KG1 (cell line): ENCODE measurements at regions not wholly inside any gene's neighbourhood (a gene's known extent, or its start where the extent isn't known, plus 50 kb on each side); places are given as distances from the start of the nearest gene placed in this dataset.
"Not testable (repeated sequence)": the region's sequence is repeated elsewhere in the genome, so short reads cannot be mapped to it uniquely, and the experiment has no call there.

Source experiments
- DNase-seq: peaks from one replicate; lab custom pipeline; 2025; lab: John Stamatoyannopoulos, UW

DNA sequence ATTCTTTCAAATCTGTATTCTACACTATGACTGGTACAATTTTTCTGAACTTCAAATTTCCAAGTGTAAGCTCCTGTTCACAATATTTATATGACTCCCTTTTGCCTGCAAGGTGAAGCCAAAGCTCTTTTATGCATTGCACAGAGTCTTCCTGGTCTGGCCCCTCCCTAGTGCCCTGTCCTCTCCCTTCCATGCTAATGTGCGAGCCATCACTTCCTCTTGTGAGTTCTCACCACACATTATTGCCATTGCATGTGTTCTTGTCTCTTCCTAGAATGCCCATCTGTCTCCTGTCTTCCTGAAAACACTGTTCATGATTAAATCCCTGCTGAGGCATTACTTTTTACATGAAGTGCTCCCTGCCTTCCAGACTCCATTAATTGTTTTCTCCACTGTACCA lies 169.9 kb downstream of the MC4R start:
- DNase-seq: no peak

DNA sequence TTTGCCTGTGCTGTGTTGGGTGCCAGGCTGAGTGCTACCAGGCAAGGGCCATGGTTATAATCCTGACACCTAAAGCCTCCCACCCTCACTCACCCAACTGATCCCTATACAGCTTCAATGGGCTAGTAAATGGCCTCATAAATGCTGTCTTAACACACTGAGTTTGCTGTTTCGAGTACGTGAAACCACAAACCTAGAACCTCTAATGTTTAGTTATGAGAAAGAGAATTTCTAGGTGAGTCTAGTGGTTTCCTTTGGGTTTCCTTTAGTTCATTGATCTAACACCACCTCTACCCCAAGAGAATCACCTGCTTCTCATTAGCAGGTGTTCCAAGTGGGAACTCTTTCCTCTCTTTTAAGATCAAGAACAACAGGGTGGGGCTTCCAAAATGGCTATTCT lies 172.0 kb downstream of the MC4R start:
- no peak for DNase-seq

DNA sequence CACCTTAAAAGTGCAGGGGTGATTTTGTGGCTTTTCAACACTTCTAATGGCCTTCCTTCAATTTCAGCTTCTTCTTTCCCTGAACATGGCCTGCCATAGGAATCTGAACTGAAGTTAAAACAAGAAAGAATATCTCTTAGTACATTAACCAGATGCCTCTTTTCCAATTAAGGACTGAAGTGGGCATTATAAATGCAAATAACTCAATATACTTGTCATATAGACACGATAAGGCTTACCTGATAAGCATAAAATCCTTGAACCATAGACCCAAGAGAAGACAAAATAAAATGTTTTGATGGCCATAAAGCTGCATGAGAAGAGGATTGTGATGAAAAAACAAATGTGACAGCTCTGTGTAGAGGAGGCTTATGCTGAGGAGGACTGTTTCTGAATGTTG lies 173.1 kb downstream of the MC4R start:
- no peak for DNase-seq

DNA sequence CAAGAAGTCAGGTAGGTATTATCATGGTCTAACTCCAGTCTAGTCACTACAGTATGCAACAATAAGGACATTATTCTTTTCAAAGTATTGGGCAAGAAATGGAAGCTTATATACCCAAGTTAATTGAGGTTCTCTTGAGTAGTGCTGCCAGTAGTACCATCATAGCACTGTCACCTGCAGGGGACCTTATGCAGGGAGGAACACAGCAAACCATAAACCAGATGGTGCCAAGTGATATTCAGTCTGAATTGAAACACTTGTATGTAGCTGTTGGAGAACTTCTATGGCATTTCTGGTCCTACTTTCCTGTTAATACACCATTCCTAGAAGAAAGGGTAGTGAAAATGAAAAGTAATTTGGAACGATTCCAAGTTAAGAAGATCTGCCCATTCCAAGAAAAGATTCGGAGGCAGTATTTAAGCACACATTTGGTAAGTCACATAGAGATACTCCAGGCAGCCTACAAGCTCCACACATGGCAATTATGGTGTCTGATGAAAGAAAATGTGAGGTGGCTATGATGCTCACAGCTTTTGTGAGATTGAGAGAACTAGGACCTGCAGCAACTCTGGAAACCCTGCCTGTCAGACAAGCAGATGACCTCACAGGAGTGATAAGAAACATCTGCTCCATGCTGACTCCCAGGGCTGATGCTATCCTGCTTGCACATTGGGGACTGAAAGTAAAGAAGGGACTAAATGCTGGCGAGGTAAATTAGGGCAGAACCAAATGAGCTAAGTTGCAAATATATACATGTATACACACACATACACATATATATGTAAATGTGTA lies 174.7 kb downstream of the MC4R start:
- no peak for DNase-seq

DNA sequence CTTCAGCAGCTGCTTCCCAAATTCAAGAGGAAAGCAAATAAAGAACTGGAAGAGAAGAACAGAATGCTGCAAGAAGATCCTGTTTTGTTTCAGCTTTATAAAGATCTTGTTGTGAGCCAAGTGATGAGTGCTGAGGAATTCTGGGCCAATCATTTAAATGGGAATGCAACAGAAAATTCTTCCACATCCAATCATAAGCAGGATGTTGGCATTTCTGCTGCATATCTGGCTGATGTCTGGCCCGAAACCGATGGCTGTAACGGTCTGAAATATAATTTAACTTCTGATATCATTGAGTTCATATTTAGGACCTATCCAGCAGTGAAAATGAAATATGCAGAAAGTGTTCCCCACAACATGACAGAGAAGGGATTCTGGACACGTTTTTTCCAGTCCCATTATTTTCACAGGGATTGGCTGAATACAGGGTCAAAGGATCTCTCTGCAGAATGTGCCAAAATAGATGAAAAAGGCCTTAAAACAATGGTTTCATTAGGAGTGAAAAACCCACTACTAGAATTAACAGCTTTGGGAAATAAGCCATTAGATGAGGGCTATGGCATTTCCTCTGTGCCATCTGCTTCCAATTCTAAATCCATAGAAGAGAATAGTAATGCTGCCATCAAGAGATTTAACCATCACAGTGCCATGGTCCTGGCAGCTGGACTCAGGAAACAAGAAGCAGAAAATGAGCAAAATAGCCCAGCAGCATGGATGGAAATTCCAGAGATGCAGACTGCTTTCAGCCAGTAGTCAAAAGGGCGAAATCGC lies 175.6 kb downstream of the MC4R start:
- no peak for DNase-seq

DNA sequence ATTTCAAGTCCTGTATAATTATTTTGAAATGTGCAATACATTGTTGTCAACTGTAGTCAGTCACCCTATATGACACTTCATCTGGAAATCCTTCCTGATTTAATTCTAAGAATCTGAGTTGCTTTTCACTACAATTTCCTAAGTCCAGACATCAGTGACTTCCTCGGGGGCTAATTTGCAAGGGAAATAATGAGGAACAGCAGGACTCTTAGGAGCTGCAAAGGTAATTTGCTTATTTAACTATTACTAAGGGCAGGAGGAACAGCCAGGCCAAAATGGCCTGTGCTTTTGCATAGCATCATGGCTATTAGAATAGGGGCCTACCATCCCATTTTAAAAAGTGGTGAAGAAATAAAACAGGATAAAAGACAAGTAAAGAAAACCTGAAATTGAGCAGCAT lies 178.8 kb downstream of the MC4R start:
- no peak for DNase-seq

DNA sequence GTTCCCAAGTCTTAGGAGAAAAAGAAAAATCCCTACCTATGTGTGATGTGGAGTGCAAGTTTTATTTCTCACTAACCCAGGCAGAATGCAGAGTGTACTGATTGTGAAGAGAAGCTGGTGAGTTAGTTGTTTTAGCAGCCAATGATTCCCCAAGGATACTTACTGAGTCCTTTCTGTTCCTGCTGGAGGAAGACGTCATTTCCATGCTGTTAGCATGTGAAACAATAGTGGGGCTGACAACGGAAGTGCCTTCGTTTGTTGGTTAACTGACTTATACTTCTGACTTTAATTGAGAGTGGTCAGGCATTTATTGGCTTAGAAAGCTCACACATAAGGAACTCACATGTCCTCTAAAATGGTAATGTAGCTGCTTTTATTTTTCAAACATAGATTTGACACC lies 180.6 kb downstream of the MC4R start:
- no peak for DNase-seq

DNA sequence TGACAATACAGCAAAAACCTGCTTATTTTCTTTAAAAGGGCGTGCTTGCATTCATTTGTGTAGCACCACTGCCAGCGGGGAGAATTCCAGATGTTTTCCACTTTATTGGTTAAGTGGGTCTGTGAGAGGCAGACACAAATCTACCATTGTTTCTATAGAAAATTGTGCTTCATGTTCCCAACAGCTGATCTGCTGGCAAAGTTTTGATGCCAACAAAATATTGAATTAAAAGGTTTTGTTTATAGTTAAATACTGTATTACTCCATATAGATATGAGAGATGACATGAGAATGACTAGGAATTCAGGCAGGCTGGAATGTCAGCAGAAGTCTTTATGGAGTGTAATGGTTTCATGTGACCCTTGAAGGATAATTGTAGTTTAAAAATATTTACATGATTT lies 182.7 kb downstream of the MC4R start:
- no peak for DNase-seq

DNA sequence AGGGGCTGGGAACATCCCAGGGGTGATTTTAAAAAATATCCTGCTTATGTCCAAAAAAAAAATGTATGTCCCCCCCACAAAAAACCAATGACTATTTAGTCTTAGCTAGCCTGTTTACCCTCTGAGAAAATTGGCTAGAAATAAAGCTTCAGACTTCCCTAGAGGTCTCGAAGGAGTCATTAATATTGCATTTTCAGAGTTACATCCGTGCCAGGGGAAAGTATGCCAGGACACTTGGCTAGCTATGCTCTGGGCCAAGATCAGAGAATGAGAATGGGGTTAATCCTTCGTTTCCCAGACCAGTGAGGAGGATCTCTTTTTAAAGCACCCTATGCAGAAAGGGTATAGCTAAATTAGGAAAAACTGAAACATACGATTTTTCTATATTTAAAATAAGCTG lies 183.6 kb downstream of the MC4R start:
- DNase-seq: no peak

DNA sequence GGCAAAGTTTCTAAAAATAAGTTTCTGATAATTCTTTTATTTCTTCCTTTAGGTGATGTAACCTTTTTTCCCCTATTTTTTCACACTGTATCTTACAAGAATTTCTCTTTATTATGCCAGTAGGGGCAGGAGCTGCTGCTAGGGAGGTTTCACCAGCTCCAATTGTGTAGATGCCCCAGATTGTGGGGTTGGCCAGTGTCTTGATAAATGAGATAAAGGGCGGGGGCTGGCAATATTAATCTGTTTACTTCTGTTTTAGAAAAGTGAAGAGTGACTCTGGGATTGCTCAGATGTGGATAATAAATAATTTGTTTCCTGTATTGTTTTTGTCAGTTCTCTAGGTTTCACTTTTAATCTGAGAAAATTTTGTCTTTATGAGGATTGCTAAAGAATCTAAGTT lies 190.4 kb downstream of the MC4R start:
- no peak for DNase-seq

DNA sequence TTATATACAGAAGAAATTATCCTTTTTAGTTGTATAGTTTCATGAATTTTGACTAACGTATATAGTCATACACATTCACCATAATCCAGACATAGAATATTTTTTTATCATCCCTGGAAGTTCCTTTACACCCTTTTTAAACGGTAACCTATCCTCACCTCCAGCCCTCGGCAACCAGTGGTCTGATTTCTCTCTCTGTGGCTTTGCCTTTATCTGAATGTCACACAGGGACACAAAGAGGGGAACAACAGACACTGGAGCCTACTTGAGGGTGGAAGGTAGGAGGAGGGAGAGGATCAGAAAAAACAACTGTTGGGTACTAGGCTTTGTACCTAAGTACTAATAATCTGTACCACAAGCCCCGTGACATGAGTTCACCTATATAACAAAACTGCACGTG lies 191.9 kb downstream of the MC4R start:
- no peak for DNase-seq

DNA sequence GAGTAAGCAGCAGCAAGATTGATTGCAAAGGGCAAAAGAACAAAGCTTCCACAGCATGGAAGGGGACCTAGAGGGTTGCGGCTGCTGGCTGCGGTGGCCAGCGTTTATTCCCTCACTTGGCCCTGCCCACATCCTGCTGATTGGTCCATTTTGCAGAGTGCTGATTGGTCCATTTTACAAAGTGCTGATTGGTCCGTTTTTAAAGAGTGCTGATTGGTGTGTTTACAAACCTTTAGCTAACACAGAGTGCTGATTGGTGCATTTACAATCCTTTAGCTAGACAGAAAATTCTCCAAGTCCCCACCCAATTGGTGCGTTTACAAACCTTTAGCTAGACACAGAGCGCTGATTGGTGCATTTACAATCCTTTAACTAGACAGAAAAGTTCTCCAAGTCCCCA lies 194.4 kb downstream of the MC4R start:
- not testable (repeated sequence) for DNase-seq

DNA sequence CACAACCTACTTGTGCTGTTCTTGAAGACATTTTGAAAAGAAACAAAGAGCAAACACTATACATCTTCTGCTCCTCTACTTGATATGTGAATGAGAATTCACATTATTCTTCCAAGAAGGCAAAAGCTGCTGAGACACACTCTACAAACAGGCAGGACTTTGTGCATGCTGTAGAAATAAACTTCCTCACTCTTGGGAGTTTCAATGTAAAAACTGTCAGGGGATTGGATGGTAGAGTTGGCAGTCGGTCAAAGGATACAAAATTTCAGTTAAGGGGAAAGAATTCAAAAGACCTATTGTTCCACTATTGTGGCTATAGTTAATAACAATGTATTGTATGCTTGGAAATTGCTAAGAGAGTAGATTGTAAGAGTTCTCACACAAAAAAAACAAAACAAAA lies 196.3 kb downstream of the MC4R start:
- no peak for DNase-seq

DNA sequence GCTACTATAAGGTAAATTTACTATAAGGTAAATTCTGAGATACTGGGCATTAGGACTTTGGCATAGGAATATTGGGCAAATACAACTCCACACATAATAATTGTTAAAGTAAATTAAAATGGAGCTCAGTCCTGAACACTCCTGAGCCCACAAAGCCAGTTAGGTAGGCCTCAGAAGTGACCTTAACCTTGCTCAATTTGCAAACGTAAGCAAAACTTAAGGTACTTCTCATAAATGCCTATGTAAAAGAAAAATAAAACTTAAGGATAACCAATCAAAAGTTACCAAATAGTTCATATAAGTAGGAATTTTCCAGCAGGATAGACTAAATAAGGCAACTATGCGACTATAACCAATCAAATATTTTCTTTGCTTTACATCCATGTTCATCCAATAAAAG lies 197.7 kb downstream of the MC4R start:
- DNase-seq: no peak

DNA sequence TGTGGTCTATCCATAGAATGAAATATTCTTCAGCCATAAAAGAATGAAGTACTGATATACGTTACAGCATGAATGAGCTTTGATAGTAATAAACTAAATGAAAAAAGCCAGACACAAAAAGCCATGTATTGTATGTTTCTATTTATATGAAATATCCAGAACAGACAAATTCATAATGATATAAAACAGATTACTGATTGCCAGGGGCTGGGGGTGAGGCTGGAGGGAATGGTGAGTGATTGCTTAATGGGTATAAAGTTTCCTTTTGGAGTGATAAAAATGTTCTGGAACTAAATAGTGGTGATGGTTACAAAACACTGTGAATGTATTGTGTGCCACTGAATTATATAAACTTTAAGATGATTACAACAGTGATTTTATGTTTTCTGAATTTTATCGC lies 200.5 kb downstream of the MC4R start:
- DNase-seq: no peak

DNA sequence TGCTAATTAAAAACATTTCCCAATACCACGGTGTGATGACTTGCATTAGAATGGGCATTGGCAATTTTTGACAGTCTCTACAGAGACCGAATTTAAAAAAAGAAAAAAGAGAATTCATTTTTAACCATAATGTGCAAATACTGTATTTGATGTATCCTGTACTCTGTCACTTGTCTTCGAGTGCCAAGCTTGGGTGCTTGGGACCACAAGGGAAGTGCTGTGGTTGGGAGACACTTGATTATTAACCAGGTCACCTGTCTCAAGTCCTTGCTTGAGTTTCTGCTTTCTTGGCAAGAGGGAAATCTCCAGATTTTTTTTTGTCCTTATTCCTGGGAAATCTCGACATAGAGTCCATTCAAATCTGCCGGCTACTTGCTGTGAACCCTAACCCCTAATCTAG lies 209.0 kb downstream of the MC4R start:
- no peak for DNase-seq

DNA sequence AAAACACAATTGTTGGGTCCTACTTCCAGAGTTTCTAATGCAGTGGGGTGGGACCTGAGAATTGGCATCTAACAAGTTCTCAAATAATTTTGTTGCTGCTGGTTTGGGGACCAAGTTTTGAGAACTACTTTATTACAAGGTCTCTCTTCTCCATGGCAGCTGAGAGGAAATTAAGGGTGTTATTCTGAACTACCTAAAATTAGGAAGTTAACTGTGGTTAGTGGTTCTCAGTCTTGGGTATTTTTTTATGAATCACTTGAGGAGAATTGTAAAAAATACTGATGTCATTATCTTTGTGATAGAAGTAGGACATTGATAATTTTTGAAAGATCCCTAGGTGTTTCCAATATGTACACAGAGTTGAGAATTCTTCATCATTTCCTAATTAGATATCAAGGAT lies 210.2 kb downstream of the MC4R start:
- DNase-seq: no peak

DNA sequence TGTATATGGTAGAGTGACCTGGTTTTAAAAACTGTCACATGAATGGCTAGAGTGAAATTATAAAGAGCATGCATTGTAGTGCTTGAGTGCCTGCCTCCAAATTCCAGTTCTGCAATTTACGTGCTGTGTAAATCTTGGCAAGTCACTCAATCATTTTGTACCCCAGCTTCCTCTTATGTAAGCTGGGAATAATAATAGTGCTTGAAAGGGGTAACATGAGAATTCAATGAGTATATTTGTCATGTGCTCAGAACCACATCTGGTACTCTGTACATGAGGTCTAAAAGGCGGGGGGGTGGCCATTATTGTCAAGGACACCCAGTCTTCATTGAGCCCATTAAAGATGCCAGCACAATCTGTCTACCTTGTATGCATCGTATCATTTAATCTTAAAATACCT lies 214.8 kb downstream of the MC4R start:
- no peak for DNase-seq

DNA sequence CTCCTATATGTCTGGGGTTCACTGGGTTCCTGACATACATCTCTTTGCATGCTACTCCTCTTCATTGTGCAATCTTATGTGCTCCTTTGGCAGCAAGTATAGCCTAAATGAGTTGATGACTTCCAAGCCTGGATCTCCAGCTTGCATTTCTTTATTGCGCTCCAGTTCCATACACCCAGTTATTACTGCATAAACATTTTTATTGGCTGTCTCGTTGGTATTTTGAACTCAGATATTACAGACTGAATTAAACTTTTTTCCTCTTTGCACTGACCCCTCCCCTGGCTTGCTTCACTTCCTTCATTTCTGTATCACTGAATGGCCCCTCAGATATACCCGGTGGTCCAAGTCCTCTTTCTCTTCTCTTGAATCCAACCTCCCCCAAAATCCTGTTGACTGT lies 219.2 kb downstream of the MC4R start:
- DNase-seq: no peak

DNA sequence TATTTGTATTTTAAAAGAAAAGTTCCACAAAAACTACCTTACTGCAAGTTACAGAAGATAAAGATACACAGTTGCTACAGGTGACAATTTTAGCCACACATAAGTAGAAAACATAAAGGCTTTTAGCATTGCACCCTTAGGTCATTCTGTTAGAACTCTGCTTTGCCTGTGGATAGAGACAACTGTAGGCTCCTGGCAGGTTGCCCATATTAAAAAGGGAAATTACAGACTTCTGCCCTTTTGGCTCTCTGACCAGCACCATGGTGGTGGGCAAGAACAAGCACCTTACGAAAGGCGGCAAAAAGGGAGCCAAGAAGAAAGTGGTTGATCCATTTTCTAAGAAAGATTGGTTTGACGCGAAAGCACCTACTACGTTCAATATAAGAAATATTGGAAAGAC lies 223.3 kb downstream of the MC4R start:
- no peak for DNase-seq

DNA sequence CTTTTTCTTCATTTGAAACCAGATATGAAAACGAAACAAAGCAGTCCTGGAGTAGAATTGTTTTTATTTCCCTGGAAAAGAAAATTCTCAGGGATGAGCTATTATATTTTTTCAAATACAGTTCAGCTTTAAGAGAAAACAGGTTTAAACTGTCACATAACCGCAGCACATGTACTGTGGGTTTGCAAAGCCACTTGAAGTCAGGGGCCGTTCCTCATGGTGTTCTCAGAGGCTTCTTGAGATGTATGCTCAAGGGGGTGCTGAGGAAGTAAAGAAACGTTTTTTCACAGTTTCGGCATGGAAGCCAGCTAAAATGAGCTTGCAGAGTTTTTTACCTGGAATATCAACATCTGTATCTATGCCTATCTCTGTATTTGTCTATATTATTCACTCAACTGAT lies 225.3 kb downstream of the MC4R start:
- DNase-seq: no peak

DNA sequence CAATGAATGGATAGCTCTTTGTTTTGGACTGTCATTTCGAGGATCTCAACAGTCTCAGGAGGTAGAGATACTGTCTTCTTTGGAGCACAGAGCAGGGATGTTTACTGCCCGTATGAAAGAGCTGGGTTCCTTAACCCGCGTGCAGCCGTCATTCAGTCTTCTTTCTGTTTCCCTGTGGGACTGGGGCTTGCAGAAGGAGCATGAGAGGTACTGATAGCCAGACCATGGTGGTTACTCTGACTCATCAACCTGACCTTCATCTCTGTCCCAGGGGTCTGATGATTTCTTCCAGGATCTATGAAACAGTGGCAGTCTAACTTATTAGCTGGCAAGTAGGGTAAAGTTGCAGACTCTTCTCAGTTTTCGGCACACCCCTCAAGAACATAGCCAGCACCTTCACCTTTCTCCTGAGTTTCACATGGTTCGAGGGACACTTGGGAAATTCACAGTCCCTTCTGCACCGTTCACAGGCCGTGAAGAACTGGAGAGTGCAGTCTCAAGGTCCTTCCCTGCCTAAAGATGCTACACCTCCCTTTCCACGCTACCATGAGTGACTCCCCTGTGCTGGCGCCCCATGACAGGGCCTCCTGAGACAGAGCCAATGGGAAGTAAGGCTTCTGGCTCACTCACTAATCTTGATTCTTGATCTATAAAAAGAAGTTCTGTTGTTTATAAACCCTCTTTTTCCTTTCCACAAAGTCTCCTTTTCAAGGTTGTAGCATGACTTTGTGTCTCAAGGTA lies 226.2 kb downstream of the MC4R start:
- DNase-seq: no peak

DNA sequence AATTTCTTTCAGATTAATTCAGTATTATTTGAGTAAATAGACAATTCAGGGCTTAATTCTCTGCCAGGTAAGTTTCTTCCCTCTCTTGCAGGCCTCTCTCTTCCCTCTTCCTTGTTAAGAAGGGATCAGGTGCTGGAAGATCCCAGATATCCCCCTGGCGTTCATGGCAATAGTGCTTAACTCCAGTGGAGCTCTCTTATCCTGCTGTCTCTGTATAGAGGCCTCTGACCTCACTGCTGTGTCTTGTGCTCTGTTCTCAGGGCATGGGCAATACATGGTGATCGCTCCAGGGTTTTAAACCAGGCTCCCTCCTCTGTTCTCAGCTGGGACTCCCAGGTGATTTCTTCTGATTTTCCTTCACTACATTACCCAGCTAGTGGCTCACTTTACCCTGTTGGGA lies 226.8 kb downstream of the MC4R start:
- DNase-seq: no peak
